HG03097 (cell line): ENCODE measurements at regions not wholly inside any gene's neighbourhood (a gene's known extent, or its start where the extent isn't known, plus 50 kb on each side); places are given as distances from the start of the nearest gene placed in this dataset.
"Not testable (repeated sequence)": the region's sequence is repeated elsewhere in the genome, so short reads cannot be mapped to it uniquely, and the experiment has no call there.

Experiments used
- ATAC-seq: cut with Tn5 transposase; IDR thresholded peaks from one replicate; pipeline ENCODE4 v1.9.1; 2021; ENCODE audit not compliant: unreplicated experiment, low FRiP score

DNA sequence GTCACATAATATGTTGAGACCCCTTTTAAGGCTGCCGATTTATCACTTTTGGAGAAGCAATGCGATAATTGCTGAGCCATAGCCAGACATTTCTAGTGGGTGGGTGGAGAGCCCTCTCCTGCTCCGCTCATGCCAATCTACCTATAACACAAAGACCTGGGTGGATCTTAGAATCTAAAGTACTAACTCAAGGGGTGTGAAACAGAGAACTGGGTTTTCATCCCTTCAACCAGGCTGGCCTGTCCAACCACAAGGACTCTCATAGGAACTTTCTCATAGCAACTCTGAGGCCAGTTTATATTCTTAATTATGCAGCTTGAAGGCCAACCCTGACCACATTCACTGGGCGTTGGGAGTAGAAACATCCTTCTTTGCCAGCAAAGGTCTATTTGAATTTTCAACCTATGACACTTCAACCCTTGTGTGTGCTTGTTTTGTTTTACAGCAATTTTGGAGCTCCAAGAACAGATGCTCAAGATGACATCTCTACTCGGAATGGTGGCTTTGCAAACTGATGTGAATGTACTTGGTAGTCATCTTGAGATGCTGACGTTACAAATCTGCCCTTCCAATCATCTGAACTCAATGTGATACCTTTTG, 1198.2 kb upstream of the AUTS2 start:
- ATAC-seq: no peak

DNA sequence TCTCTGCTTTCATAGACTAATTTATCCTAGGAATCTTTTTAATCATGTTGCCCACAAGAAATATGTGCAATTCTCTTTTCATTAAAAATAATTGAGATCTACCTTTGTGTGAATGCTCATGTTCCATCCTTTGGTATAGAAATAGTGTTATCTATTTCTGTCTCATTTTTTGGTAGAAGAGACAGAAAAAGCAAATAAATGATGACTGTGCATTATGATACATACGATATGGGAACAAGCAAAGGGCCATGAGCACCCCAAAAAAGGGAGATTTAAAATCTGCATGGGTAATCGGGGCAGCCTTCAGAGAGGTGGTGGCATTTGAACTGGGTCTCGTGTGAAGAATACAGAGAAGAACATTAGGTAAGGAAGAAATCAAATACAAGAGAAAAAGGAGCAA, 1197.5 kb upstream of the AUTS2 start:
- ATAC-seq: no peak

DNA sequence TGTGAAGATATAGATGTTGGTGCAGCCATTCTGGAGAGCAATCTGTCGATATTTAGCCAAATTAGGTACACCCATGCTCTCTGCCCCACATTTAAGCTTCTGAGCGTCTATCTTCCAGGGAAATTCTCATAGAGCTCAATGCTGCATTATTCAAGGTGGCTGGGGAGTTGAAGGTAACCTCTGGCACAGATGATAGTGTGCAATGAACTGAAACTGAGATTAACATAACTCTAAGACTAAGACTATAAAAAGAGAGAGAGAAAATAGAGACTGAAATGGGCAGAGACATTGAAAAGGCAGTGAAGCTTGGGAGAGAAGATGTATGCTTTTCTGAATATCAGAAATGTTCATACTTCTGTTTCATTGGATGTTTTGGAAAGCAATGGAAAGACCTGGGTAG, 1197.0 kb upstream of the AUTS2 start:
- no peak for ATAC-seq

- no peak for ATAC-seq
These were observed 1191.8 kb upstream of the AUTS2 start for GRCh38 chr7:68406480-68406879.

DNA sequence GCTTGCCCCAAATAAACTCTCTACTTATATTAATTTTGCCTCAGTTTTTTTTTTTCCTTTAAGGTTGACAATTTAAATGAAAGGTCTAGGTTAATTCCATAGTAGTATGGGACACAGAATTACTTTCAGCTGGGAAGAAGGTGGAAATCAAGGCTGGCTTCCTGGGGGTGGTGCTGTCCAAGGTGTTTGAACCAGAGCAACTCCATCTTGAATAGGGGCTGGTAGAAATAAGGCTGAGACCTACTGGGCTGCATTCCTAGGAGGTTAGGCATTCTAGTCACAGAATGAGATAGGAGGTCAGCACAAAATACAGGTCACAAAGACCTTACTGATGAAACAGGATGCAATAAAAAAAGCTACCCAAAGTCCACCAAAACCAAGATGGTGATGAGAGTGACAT, 1190.8 kb upstream of the AUTS2 start:
- no peak for ATAC-seq

DNA sequence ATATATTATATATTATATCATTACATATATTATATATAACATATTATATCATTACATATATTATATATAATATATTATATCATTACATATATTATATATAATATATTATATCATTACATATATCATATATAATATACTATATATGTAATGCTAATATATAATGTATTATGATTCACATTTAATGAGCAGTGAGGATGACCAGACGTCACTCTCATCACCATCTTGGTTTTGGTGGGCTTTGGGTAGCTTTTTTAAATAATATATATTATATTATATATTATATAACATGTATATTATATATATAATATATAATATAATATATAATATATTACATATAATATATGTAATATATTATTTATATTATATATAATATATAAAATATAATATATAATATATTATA, 1189.4 kb upstream of the AUTS2 start:
- no peak for ATAC-seq

DNA sequence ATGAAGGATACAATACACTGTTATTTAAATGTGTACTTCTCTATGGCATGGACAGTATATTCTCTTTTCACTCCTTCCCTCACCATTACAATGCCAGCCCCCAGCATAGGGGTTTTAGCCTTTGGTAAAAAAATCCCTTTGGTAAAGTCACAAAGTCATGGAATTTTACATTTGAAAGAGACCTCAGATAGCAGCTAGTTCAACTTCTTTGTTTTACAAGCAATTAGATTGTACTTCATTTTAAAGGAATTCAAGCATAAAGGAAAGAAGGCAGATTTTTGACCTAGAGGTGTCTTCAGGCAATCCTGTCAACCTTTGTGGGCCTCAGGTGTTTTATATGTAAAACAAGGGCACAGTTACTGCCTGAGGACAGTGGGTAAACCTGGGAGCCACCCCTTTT, 1188.4 kb upstream of the AUTS2 start:
- no peak for ATAC-seq

GRCh38 chr7:68410693-68411092, 1187.6 kb upstream of the AUTS2 start:
- not testable (repeated sequence) for ATAC-seq

- ATAC-seq: no peak
These were observed 1186.5 kb upstream of the AUTS2 start for GRCh38 chr7:68411742-68412141.

GRCh38 chr7:68414631-68415425, 1183.4 kb upstream of the AUTS2 start:
- ATAC-seq: no peak

GRCh38 chr7:68417002-68417401, 1181.3 kb upstream of the AUTS2 start:
- no peak for ATAC-seq

GRCh38 chr7:68417659-68418058, 1180.6 kb upstream of the AUTS2 start:
- ATAC-seq: no peak

DNA sequence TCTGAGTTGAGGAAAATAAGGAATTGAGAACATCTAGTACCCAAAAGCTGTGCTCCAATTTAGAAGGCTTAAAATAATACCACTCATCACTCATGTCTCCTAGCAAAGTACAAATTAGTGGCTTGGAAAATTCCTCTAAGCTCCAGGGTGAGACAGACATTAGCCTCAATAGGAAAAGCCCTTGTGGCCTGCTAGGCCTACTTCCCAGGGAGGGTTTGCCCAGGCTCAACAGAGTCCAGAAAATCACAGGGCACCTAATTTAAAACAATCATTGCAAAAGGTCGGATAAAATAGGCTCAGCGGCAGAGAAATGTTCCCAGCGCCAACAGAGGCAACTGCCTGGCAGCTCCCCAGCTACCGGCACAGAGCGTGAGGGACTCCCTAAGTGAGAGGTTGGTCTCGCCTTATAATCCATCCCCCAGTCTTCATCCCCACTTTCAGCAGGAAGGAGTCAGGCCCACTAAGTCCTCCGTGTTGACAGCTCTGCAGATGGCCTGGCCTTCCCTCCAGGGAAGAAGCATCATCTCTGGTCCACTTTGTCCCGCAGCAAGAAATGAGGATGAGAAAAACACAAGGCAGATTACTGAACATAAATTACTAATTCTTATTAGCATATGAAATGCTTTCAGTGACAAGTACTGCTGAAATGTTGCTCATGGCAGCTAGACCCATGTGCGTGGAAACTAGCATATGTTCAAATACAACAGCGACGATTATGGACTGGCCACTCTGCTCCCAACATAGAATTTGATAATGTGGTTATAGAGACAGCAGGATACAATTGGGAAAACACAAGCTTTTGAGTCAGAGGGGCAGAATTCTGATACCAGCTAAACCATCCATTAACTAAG, 1177.7 kb upstream of the AUTS2 start:
- no peak for ATAC-seq

DNA sequence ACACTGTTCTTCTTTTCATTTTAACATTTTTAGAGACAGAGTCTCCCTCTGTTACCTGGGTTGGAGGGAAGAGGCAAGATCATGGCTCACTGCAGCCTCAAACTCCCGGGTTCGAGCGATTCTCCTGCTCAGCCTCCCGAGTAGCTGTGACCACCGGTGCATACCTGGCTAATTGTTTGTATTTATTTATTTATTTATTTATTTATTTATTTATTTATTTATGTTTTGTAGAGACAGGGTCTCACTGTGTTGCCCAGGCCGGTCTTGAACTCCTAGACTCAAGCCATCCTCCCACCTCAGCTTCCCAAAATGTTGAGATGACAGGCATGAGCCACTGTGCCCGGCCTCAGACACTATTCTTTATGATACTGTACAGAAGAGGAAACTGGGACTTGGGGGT, 1176.6 kb upstream of the AUTS2 start:
- ATAC-seq: no peak

- ATAC-seq: no peak
These were observed 1176.0 kb upstream of the AUTS2 start for GRCh38 chr7:68422281-68422680.

DNA sequence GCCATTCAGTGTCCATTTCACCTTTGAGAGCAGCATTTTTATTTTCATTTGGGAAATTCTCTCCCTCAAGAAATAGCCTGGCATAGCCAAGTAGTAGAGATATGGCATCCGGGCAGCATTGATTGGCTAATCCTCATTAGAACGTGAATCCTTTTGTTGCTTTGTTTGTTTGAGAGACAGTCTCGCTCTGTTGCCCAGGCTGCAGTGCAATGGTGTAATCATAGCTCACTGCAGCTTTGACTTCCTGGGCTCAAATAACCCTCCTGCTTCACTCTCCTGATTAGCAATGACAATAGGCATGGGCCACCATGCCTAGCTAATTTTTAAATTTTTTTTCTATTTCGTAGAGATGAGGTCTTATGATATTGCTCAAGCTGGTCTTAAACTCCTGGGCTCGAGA, 1174.9 kb upstream of the AUTS2 start:
- no peak for ATAC-seq

- ATAC-seq: no peak
These were observed 1173.5 kb upstream of the AUTS2 start for GRCh38 chr7:68424658-68425297.

DNA sequence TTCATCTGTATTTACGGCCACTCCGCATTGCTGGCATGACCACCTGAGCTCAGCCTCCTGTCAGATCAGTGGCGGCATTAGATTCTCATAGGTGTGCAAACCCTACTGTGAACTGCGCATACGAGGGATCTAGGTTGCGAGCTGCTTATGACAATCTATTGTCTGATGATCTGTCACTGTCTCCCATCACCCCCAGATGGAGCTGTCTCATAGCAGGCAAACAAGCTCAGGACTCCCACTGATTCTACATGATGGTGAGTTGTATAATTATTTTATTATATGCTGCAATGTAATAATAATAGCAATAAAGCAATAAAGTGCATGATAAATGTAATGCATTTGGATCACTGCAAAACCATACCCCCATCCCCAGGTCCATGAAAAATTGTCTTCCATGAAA, 1172.9 kb upstream of the AUTS2 start:
- no peak for ATAC-seq

DNA sequence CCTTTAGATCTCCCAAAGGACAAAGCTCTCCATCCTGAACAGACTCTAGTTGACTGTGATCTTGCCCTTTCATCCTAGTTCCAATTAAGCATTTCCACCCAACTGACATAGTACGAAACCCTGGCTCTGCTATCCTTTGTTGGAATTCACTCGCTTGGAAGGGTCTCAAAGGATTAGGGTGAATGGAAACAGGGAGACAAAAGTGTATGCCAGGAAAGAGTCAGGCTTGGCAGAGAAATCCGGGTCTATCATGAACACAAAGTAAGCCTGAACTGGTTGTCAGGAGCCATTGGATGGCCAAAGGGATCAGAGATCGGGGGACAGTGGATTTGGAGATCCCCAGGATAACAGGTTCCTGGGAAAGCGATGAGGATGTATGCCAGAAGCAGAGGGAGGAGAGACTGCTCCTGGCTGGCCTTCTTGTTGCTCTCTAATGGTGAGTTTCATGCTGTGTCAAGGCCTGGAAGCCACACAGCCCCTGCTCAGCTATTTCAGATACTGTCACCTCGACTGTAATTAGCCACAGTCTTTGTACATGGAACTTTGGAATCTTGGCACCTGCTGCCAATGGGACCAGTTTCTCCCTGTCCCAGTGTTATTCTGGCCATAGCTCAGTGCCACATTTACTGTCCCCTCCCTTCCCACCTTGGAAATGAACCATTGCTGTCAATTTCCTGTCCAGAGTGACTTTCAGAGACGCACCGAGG, 1168.7 kb upstream of the AUTS2 start:
- no peak for ATAC-seq

DNA sequence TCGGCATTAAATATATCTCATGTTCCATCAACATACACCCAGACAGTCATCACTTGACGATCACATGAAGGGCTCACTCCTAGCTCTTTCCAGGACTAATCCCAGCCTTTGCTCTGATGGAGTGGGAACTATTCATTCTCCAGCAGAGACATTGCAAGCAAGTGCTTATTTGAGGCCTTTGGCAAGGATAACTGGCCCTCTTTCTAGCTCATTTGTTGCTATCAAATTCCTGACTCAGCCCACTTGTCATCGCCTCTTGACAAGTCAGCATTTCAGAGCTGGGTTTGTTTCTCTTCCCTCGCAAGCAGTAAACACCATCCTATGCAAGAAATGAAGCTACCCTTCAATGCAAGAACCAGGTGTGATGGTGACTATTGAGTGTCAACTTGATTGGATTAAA, 1165.7 kb upstream of the AUTS2 start:
- ATAC-seq: no peak
